ENCODE measurements at regions not wholly inside any gene's neighbourhood (a gene's known extent, or its start where the extent isn't known, plus 50 kb on each side); places are given as distances from the start of the nearest gene placed in this dataset.

DNA sequence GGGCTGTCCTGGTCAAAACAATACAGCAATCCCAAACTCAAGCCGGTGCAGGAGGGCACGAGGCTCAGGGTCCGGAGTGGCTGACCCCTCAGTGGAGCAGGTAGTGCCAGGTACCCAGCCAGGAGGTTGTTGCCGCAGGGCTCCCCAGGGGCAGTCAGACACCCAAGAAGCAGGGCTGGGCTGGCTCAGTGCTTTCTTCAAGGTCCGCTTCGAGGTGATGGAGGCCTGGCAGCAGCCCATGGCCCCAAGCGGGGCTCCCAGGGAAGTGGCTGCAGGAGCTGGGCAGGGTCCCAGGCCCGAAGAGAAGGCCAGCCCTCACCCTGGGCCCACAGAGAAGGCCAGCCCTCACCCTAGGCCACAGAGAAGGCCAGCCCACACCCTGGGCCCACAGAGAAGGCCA, 55.3 kb upstream of the COPS8 start:
- H3K36me3 ChIP-seq, result no peaks in the 10 kb centered on the region
- no peak for DNase-seq (ENCODE audit: low spot score)
- H3K27me3 ChIP-seq, result no peaks in the 10 kb centered on the region
- no peaks in the 10 kb centered on the region for H3K4me1 ChIP-seq
- no peaks in the 10 kb centered on the region for H3K9me3 ChIP-seq
- no peak overlapping the region for H3K4me3 ChIP-seq
- TF ChIP-seq, protein P1, sequence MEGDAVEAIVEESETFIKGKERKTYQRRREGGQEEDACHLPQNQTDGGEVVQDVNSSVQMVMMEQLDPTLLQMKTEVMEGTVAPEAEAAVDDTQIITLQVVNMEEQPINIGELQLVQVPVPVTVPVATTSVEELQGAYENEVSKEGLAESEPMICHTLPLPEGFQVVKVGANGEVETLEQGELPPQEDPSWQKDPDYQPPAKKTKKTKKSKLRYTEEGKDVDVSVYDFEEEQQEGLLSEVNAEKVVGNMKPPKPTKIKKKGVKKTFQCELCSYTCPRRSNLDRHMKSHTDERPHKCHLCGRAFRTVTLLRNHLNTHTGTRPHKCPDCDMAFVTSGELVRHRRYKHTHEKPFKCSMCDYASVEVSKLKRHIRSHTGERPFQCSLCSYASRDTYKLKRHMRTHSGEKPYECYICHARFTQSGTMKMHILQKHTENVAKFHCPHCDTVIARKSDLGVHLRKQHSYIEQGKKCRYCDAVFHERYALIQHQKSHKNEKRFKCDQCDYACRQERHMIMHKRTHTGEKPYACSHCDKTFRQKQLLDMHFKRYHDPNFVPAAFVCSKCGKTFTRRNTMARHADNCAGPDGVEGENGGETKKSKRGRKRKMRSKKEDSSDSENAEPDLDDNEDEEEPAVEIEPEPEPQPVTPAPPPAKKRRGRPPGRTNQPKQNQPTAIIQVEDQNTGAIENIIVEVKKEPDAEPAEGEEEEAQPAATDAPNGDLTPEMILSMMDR (IDR thresholded peaks at IDR 0.05), result no peak
- no peak overlapping the region for H3K27ac ChIP-seq

DNA sequence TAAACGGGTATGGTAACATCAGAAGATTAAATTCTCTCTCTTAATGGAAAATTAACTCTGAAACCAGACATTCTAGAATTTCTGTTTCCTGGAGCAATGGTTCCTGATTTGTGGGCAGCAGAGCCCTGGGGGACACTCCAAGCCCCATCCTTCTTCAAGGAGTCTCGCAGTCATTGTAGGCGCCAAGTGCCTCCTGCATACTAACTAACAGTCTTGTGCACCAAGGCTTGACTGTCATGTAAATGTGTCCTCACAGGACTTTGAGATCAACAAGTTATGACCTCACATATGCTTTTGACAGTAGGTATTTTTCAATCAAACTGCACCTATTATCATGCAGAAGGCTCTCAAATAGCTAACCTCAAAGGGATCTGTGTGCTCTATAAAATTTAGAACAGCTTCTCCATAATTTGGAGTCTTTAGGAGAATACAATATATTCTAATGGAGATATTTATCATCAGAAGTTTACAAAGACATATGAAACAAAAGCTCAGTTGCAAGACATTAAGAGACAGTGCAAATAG, 52.1 kb upstream of the COPS8 start:
- Histone ChIP-seq H3K36me3 (no peaks in the 10 kb centered on the region), H3K4me1 (no peaks in the 10 kb centered on the region), H3K27me3 (no peaks in the 10 kb centered on the region), H3K4me3 (no peak overlapping the region), H3K9me3 (no peaks in the 10 kb centered on the region), H3K27ac (no peak overlapping the region)
- no peak for DNase-seq (ENCODE audit: low spot score)
- TF ChIP-seq, protein P1 (IDR thresholded peaks at IDR 0.05), result no peak

DNA sequence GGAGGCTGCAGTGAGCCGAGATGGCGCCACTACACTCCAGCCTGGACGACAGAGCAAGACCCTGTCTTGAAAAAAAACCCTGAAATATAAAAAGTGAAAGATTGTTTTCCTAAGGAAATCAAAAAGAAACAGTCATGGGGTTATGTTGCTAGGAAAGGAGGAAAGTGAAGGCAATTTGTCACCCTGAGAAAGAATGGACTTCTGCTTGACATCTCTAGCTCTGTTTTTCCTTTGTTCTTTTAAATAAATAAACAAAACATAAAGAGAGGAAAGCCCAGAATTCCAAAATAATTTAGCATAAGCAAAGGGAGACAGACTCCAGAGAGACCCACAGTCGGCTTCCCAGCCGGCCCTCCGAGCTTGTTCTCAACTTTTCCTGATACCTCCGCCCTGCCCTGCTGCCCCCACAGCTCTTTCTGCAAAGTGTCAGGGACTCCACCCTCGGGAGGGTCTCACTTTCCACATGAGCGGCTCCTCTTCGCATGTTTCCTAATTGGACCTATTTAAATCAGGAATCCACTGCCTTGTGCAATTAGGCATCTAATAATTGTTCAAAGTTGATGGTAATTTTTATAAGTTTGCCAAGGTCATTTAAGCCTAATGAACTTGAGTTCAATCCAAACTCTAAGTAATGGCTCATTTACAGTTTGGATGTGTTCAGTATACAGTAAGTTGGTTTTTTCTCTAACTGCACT, 49.8 kb upstream of the COPS8 start:
- DNase-seq (ENCODE audit: low spot score), result no peak
- H3K4me3 ChIP-seq, result no peak overlapping the region
- no peaks in the 10 kb centered on the region for H3K27me3 ChIP-seq
- no peaks in the 10 kb centered on the region for H3K9me3 ChIP-seq
- TF ChIP-seq, protein P1 (IDR thresholded peaks at IDR 0.05), result no peak
- H3K27ac ChIP-seq, result no peak overlapping the region
- no peaks in the 10 kb centered on the region for H3K4me1 ChIP-seq
- no peaks in the 10 kb centered on the region for H3K36me3 ChIP-seq
